Neuronal stem cell (in vitro differentiated cells): ENCODE measurements at regions not wholly inside any gene's neighbourhood (a gene's known extent, or its start where the extent isn't known, plus 50 kb on each side); places are given as distances from the start of the nearest gene placed in this dataset.
"Not testable (repeated sequence)": the region's sequence is repeated elsewhere in the genome, so short reads cannot be mapped to it uniquely, and the experiment has no call there.

Experiments used
- DNase-seq: peaks from one replicate; pipeline ENCODE4 v3.0.0-alpha.2; 2013; ENCODE audit warnings: low spot score
- H2AFZ ChIP-seq: one replicate; pipeline ENCODE4 v1.6.1; 2013; ENCODE audit warnings: mild to moderate bottlenecking, low read length, inconsistent platforms
- H2AK5ac ChIP-seq: 2 replicates; pipeline ENCODE4 v1.6.1; 2013; ENCODE audit warnings: low read depth, mild to moderate bottlenecking, inconsistent platforms, low read length, moderate library complexity, mixed read lengths
- H2BK120ac ChIP-seq: 2 replicates; pipeline ENCODE4 v1.6.1; 2013; ENCODE audit warnings: low read depth, mild to moderate bottlenecking, inconsistent platforms, low read length, moderate library complexity, mixed read lengths
- H2BK12ac ChIP-seq: one replicate; pipeline ENCODE4 v1.6.1; 2013; ENCODE audit warnings: low read length, inconsistent platforms
- H2BK15ac ChIP-seq: 2 replicates; pipeline ENCODE4 v1.6.1; 2013; ENCODE audit warnings: mild to moderate bottlenecking, low read length, inconsistent platforms, mixed read lengths
- H2BK5ac ChIP-seq: one replicate; pipeline ENCODE4 v1.6.1; 2013; ENCODE audit warnings: inconsistent platforms, mild to moderate bottlenecking, low read length, moderate library complexity
- H3K14ac ChIP-seq: one replicate; pipeline ENCODE4 v1.6.1; 2013; ENCODE audit warnings: low read length, inconsistent platforms
- H3K18ac ChIP-seq: 2 replicates; pipeline ENCODE4 v1.6.1; 2013; ENCODE audit warnings: low read length, inconsistent platforms
- H3K23ac ChIP-seq: 2 replicates; pipeline ENCODE4 v1.6.1; 2013; ENCODE audit warnings: low read depth, mild to moderate bottlenecking, mixed read lengths, low read length, inconsistent platforms; ENCODE audit not compliant: poor library complexity
- H3K27ac ChIP-seq: replicated peaks from 3 replicates; pipeline ENCODE4 v1.5.1; 2013; ENCODE audit warnings: low read length, inconsistent platforms
- H3K27me3 ChIP-seq, 3 experiments: 2 replicates each; pipeline ENCODE4 v1.6.1; 2013; ENCODE audit warnings: low read length in 3 of 3, mild to moderate bottlenecking in 2 of 3, inconsistent platforms in 1 of 3, low read depth in 1 of 3, mixed read lengths in 1 of 3, moderate library complexity in 1 of 3; ENCODE audit not compliant: control insufficient read depth in 3 of 3, insufficient read depth in 3 of 3
- H3K36me3 ChIP-seq, 2 donors: replicated peaks in 1 of 2; 2 replicates each; pipeline ENCODE4 v1.6.1; 2013; ENCODE audit warnings: low read length in 2 of 2; ENCODE audit not compliant: control insufficient read depth in 2 of 2, insufficient read depth in 2 of 2
- H3K4ac ChIP-seq: 2 replicates; pipeline ENCODE4 v1.6.1; 2013; ENCODE audit warnings: inconsistent platforms, mild to moderate bottlenecking, low read length, moderate library complexity
- H3K4me1 ChIP-seq, 2 donors: 1 replicate in 1 of 2; 2 replicates in 1 of 2; pipeline ENCODE4 v1.6.1; 2013; ENCODE audit warnings: low read length in 2 of 2, low read depth in 1 of 2; ENCODE audit not compliant: control insufficient read depth in 2 of 2, insufficient read depth in 1 of 2
- H3K4me2 ChIP-seq: one replicate; pipeline ENCODE4 v1.6.1; 2013; ENCODE audit warnings: mild to moderate bottlenecking, low read length, inconsistent platforms; ENCODE audit not compliant: insufficient read depth, poor library complexity, severe bottlenecking
- H3K4me3 ChIP-seq, 2 donors: 2 replicates each; pipeline ENCODE4 v1.5.1; 2013; ENCODE audit warnings: low read length in 2 of 2, mild to moderate bottlenecking in 2 of 2, inconsistent platforms in 1 of 2, moderate library complexity in 1 of 2
- H3K79me1 ChIP-seq: one replicate; pipeline ENCODE4 v1.6.1; 2013; ENCODE audit warnings: low read depth, mild to moderate bottlenecking, inconsistent platforms, low read length, moderate library complexity
- H3K9ac ChIP-seq: one replicate; pipeline ENCODE4 v1.6.1; 2013; ENCODE audit warnings: mild to moderate bottlenecking, low read depth, low read length, inconsistent platforms; ENCODE audit not compliant: poor library complexity
- H3K9me3 ChIP-seq, 2 donors: replicated peaks in 1 of 2; 2 replicates each; pipeline versions ENCODE3 to v1.6.1; 2013; ENCODE audit warnings: low read length in 2 of 2, mild to moderate bottlenecking in 2 of 2, inconsistent platforms in 1 of 2, low read depth in 1 of 2, mixed read lengths in 1 of 2, moderate library complexity in 1 of 2; ENCODE audit not compliant: control insufficient read depth in 2 of 2, insufficient read depth in 1 of 2
- H4K8ac ChIP-seq: one replicate; pipeline ENCODE4 v1.6.1; 2013; ENCODE audit warnings: low read depth, mild to moderate bottlenecking, inconsistent platforms, low read length, moderate library complexity
- H4K91ac ChIP-seq: one replicate; pipeline ENCODE4 v1.6.1; 2013; ENCODE audit warnings: low read length, low read depth, mild to moderate bottlenecking, inconsistent platforms; ENCODE audit not compliant: poor library complexity
- WGBS, 2 donors: extraction: QIAGEN DNeasy Blood & Tissue Kit; methylation state at CpG; one replicate each; pipeline ENCODE4 v1.1.7; 2013; ENCODE audit warnings: missing lambda C conversion rate in 2 of 2, mixed read lengths in 1 of 2; ENCODE audit not compliant: insufficient read length in 2 of 2, insufficient replicate concordance in 1 of 2; ENCODE audit errors: extremely low coverage in 2 of 2; 5-methylcytosine and 5-hydroxymethylcytosine counted together

GRCh38 chr12:105508096-105508495 lies 177.6 kb downstream of the C12orf75 start:
- no peak for DNase-seq
- Histone ChIP-seq H2BK12ac (no peak overlapping the region), H2AK5ac (no peak overlapping the region)

GRCh38 chr12:105510526-105510925 lies 180.0 kb downstream of the C12orf75 start:
- Histone ChIP-seq H3K9ac (no peak overlapping the region), H3K9me3 (no peaks in the 10 kb centered on the region), H3K79me1 (no peaks in the 10 kb centered on the region), H3K14ac (no peak overlapping the region), H3K27ac (no peak overlapping the region), H3K27me3 (no peaks in the 10 kb centered on the region), H4K91ac (no peak overlapping the region), H2BK12ac (no peak overlapping the region), H2BK5ac (no peak overlapping the region), H3K23ac (no peak overlapping the region), H3K4me2 (no peak overlapping the region), H3K4ac (no peak overlapping the region), H4K8ac (no peak overlapping the region), H2AK5ac (no peak overlapping the region), H3K4me3 (no peak overlapping the region), H3K18ac (no peak overlapping the region), H2AFZ (no peak overlapping the region), H3K4me1 (peaks cover 2 to 18% of the 10 kb centered on the region in 2 donors), H3K36me3 (no peaks in the 10 kb centered on the region), H2BK120ac (no peak overlapping the region), H2BK15ac (no peak overlapping the region)
- no CpG with 5 or more reads among the region's 3 CpGs for WGBS, 2 donors
- DNase-seq = no peak

More at GRCh38 chr12:105508096-105508495, 177.6 kb downstream of the C12orf75 start:
- Histone ChIP-seq H3K23ac (no peak overlapping the region), H3K9me3 (no peaks in the 10 kb centered on the region), H2BK15ac (no peak overlapping the region), H3K79me1 (no peaks in the 10 kb centered on the region), H2BK120ac (no peak overlapping the region), H3K4ac (no peak overlapping the region), H3K27me3 (no peaks in the 10 kb centered on the region), H2BK5ac (no peak overlapping the region), H2AFZ (no peak overlapping the region), H3K4me1 (peaks cover 2 to 18% of the 10 kb centered on the region in 2 donors), H4K91ac (no peak overlapping the region), H3K18ac (no peak overlapping the region), H4K8ac (no peak overlapping the region), H3K36me3 (no peaks in the 10 kb centered on the region), H3K14ac (no peak overlapping the region), H3K27ac (no peak overlapping the region), H3K4me3 (no peak overlapping the region), H3K4me2 (no peak overlapping the region), H3K9ac (no peak overlapping the region)
- no CpG with 5 or more reads among the region's 3 CpGs for WGBS, 2 donors

GRCh38 chr12:105512861-105513260 lies 182.4 kb downstream of the C12orf75 start:
- not testable (repeated sequence) for H3K23ac ChIP-seq, H2BK12ac ChIP-seq, H3K4me3 ChIP-seq, H3K14ac ChIP-seq, H3K9ac ChIP-seq, H3K4me1 ChIP-seq, H3K18ac ChIP-seq, H3K27ac ChIP-seq, H3K27me3 ChIP-seq, H3K79me1 ChIP-seq, H2BK5ac ChIP-seq, H4K8ac ChIP-seq, DNase-seq, H4K91ac ChIP-seq, H3K4ac ChIP-seq, H3K4me2 ChIP-seq, H2BK120ac ChIP-seq, H3K9me3 ChIP-seq, H2AFZ ChIP-seq, H2BK15ac ChIP-seq, H3K36me3 ChIP-seq, H2AK5ac ChIP-seq
- WGBS, 2 donors = no CpG with 5 or more reads among the region's 4 CpGs

GRCh38 chr12:105522166-105522825 lies 191.8 kb downstream of the C12orf75 start:
- peaks cover 5 to 10% of the 10 kb centered on the region in 2 donors for H3K4me1 ChIP-seq
- H4K8ac ChIP-seq = no peak overlapping the region
- no peak overlapping the region for H2BK5ac ChIP-seq
- H2AFZ ChIP-seq = no peak overlapping the region
- no peak overlapping the region for H2AK5ac ChIP-seq
- H3K36me3 ChIP-seq = no peaks in the 10 kb centered on the region
- H3K4me3 ChIP-seq = no peak overlapping the region
- no peak overlapping the region for H2BK12ac ChIP-seq
- no CpG with 5 or more reads among the region's 4 CpGs for WGBS, 2 donors
- H2BK120ac ChIP-seq = no peak overlapping the region
- no peak overlapping the region for H3K9ac ChIP-seq
- no peak overlapping the region for H3K14ac ChIP-seq
- H4K91ac ChIP-seq = no peak overlapping the region
- H3K4ac ChIP-seq = no peak overlapping the region
- H2BK15ac ChIP-seq = no peak overlapping the region
- no peak overlapping the region for H3K23ac ChIP-seq
- DNase-seq = no peak
- no peak overlapping the region for H3K18ac ChIP-seq
- H3K27ac ChIP-seq = no peak overlapping the region
- no peaks in the 10 kb centered on the region for H3K27me3 ChIP-seq
- no peak overlapping the region for H3K4me2 ChIP-seq
- H3K79me1 ChIP-seq = no peaks in the 10 kb centered on the region
- H3K9me3 ChIP-seq = no peaks in the 10 kb centered on the region
